ENCODE measurements at regions not wholly inside any gene's neighbourhood (a gene's known extent, or its start where the extent isn't known, plus 50 kb on each side); places are given as distances from the start of the nearest gene placed in this dataset.

DNA sequence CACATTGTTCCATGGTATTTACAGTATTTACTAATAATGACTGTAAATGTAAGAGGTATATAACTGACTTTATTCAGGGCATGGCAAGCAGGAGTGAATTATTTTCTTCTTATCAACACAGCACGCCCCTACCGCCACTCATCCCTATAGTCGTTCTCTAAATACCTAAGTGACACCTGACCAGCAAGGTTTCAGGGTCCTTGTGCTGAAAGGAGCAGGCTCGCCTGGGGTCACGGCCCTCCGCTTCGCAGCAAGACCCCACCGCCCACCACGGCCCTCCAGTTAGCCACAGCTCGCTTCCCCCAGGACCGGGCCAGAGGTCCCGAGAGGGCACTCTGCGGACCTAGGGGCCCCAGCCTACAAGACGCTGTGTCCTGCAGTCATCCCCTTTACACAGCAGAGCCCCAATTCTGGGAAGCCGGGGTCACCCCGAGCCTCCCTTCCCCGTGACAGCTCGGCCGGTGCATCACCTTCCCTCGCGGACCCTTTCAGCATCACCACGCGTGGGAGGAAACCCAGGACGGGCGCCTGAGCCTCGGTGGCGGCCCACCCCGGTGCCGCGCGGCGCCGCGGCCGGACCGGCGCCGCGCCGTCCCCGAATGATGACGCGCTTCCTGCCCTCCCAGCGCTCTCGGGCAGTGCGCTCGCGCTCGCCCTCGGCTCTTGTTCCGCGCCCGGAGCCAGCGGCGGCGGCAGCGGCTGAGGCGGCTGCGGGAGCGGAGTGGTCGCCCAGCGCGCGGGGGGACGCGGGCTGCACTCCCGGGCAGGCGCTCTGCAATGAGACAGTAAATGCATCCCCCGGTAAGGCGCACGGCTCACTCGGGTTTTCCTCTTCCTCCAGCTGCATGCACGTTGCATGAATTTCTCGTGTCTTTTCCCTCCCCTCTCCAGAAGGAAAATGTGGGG, 225.1 kb upstream of the C2CD4B start, which contains the start of gene TLN2:
TLN2 (plus strand) TSS at position 666 of the 906 bp plus-strand sequence.
- Histone ChIP-seq H3K9ac (ENCODE audit: low read depth in 1 of 2, low read length in 2 of 2) (peak within 1 kb of the TSS; percentile 29 to 93), H3K27me3 (ENCODE audit: control insufficient read depth in 4 of 4, insufficient read depth in 4 of 4, low read length in 3 of 4) (no peaks in the 10 kb centered on the region), H3K4me3 (ENCODE audit: low read depth in 1 of 3, low read length in 3 of 3) (peak within 1 kb of the TSS; percentile 96 to 99 (median 99)), H3K4me1 (ENCODE audit: control insufficient read depth in 4 of 4, insufficient read depth in 4 of 4, low read length in 3 of 4) (peaks cover 3 to 29% (median 16%) of the 10 kb centered on the region in 4 donors), H3K27ac (ENCODE audit: low read depth in 1 of 2, low read length in 2 of 2) (peak within 1 kb of the TSS; percentile 27 to 59), H3K36me3 (ENCODE audit: control insufficient read depth in 4 of 4, insufficient read depth in 3 of 4, low read depth in 1 of 4, low read length in 3 of 4) (no peaks in the 10 kb centered on the region), H3K9me3 (ENCODE audit: control insufficient read depth in 4 of 4, low read length in 3 of 4) (no peaks in the 10 kb centered on the region)
- peak; percentile 2 for TF ChIP-seq YY1 (IDR thresholded peaks at IDR 0.05)
- no peak for TF ChIP-seq TAF1 (conservative IDR thresholded peaks at IDR 0.05)
- WGBS = under 1% methylated on average over 74 of the region's 74 CpGs
- peak; percentile 79 for DNase-seq (ENCODE audit: low spot score)

DNA sequence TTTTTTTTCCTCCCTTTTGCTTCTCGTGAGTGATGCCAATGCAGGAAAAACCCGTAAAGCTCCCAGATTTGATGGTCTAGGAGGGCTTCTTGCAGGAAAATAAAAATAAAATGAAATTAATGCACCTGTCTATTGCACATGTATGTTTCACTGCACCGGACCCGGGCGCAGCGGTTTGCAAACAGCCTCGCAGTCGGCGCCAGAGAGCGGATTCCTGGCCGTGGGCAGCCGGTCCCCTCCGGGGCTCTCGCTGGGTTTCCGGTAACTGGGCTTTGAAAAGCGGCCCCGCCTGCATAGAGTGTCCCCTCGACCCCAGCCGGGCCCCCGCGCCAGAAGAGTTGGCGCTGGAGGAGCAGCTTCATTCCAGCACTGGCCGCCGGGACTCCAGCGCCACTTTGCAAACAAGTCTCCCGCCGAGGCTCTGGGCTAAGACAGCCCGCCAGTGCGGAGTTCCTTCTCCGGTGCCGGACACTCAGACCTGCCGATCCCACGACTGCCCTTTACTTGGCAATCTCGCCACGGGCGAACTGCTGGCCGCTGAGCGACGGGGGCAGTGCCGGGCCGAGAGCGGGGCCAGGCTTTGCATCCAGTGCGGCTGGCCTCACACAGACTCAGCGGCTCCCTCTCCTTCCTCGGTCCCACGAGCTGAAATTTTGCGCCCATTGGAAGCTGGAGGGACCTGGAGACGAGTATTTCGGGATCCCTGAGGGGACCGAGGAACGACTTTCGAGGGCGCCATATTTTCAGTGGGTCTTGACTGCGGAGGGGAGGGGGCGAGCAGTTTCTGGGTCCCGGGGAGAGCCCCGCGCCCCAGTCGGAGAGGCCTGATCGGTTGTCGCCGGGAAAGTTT, 225.9 kb upstream of the C2CD4B start:
- under 1% methylated on average over 62 of the region's 62 CpGs for WGBS
- H3K9me3 ChIP-seq (ENCODE audit: control insufficient read depth in 4 of 4, low read length in 3 of 4) = no peaks in the 10 kb centered on the region
- peak overlapping the region; percentile 27 to 59 for H3K27ac ChIP-seq (ENCODE audit: low read depth in 1 of 2, low read length in 2 of 2)
- TF ChIP-seq JUND (IDR thresholded peaks at IDR 0.05) (no peak), SP1 (IDR thresholded peaks at IDR 0.05) (no peak), HNF4G (IDR thresholded peaks at IDR 0.05) (no peak), RAD21 (IDR thresholded peaks at IDR 0.05) (no peak), FOXA2 (IDR thresholded peaks at IDR 0.05) (no peak), FOXA1 (IDR thresholded peaks at IDR 0.05) (no peak), YY1 (IDR thresholded peaks at IDR 0.05) (no peak)
- DNase-seq (ENCODE audit: low spot score) = peak; percentile 53
- H3K4me1 ChIP-seq (ENCODE audit: control insufficient read depth in 4 of 4, insufficient read depth in 4 of 4, low read length in 3 of 4) = peaks cover 3 to 29% (median 16%) of the 10 kb centered on the region in 4 donors
- peak overlapping the region; percentile 96 to 99 (median 99) for H3K4me3 ChIP-seq (ENCODE audit: low read depth in 1 of 3, low read length in 3 of 3)
- peak overlapping the region in 1 of 2 donors; percentile 8 for H3K9ac ChIP-seq (ENCODE audit: low read depth in 1 of 2, low read length in 2 of 2)
- no peaks in the 10 kb centered on the region for H3K36me3 ChIP-seq (ENCODE audit: control insufficient read depth in 4 of 4, insufficient read depth in 3 of 4, low read depth in 1 of 4, low read length in 3 of 4)
- no peaks in the 10 kb centered on the region for H3K27me3 ChIP-seq (ENCODE audit: control insufficient read depth in 4 of 4, insufficient read depth in 4 of 4, low read length in 3 of 4)

DNA sequence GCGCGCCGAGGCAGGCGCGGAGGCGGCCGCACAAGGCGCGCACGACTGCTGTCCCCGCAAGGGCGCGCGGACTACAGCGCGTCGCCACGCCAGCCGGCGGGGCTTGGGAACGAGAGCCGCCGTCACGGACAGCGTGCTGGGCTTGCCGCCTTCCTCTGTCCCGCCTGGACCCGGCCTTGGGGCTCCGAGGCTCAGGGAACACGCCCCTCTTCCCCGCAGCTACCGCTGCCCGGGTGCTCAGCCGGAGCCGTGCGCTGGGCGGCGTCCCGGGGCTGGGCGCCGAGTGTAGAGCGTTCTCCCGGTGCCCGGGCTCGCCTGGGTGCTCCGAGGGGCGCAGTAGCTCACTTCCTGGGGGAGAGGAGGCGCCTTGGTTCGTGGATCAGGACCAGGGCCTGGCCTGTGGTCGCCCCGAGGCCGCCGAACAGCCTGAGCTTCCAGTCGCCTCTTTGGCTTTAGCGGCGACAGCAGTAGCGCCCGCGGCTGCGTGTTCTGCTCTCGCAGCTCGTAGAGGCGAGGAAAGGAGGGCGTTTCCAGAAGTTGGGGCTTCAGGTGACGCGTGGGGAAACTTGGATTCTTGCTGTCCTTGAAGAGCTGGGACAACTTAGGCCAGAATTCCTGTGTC, 226.7 kb upstream of the C2CD4B start:
- H3K4me1 ChIP-seq (ENCODE audit: control insufficient read depth in 4 of 4, insufficient read depth in 4 of 4, low read length in 3 of 4) = peaks cover 3 to 29% (median 16%) of the 10 kb centered on the region in 4 donors
- H3K27ac ChIP-seq (ENCODE audit: low read depth in 1 of 2, low read length in 2 of 2) = peak overlapping the region; percentile 26 to 27
- peak overlapping the region; percentile 96 to 99 (median 99) for H3K4me3 ChIP-seq (ENCODE audit: low read depth in 1 of 3, low read length in 3 of 3)
- H3K27me3 ChIP-seq (ENCODE audit: control insufficient read depth in 4 of 4, insufficient read depth in 4 of 4, low read length in 3 of 4) = no peaks in the 10 kb centered on the region
- H3K9ac ChIP-seq (ENCODE audit: low read depth in 1 of 2, low read length in 2 of 2) = peak overlapping the region in 1 of 2 donors; percentile 8
- H3K36me3 ChIP-seq (ENCODE audit: control insufficient read depth in 4 of 4, insufficient read depth in 3 of 4, low read depth in 1 of 4, low read length in 3 of 4) = no peaks in the 10 kb centered on the region
- no peaks in the 10 kb centered on the region for H3K9me3 ChIP-seq (ENCODE audit: control insufficient read depth in 4 of 4, low read length in 3 of 4)
- TF ChIP-seq FOXA1 (IDR thresholded peaks at IDR 0.05) (no peak), RAD21 (IDR thresholded peaks at IDR 0.05) (peak; percentile 41 to 60)
- TF ChIP-seq, protein P1, sequence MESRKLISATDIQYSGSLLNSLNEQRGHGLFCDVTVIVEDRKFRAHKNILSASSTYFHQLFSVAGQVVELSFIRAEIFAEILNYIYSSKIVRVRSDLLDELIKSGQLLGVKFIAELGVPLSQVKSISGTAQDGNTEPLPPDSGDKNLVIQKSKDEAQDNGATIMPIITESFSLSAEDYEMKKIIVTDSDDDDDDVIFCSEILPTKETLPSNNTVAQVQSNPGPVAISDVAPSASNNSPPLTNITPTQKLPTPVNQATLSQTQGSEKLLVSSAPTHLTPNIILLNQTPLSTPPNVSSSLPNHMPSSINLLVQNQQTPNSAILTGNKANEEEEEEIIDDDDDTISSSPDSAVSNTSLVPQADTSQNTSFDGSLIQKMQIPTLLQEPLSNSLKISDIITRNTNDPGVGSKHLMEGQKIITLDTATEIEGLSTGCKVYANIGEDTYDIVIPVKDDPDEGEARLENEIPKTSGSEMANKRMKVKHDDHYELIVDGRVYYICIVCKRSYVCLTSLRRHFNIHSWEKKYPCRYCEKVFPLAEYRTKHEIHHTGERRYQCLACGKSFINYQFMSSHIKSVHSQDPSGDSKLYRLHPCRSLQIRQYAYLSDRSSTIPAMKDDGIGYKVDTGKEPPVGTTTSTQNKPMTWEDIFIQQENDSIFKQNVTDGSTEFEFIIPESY (IDR thresholded peaks at IDR 0.05) = no peak
- TF ChIP-seq, protein P2, sequence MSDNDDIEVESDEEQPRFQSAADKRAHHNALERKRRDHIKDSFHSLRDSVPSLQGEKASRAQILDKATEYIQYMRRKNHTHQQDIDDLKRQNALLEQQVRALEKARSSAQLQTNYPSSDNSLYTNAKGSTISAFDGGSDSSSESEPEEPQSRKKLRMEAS (IDR thresholded peaks at IDR 0.05) = no peak
- under 1% methylated on average over 66 of the region's 66 CpGs for WGBS
- DNase-seq (ENCODE audit: low spot score) = peak; percentile 65

Data from liver (tissue), 7 donors.